ENCODE measurements at regions not wholly inside any gene's neighbourhood (a gene's known extent, or its start where the extent isn't known, plus 50 kb on each side); places are given as distances from the start of the nearest gene placed in this dataset.

DNA sequence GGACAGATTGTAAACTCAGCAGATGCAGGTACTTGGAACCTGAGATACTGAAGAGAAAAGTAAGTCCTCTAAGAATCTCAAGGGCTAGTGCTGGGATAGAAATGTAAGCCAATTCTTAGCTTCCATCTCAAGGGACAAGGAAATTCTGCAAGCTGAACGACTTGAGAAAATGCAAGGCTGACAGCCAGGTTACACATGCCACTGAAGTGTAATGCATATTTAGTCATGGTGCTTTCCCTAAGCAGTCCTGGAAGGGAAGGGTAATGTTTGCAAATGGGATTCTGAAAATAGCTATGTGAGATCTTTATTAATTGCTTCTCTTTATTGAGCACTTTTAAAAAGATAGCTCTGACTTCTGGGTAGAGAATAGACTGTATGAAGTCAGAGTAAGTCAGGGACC is 402.7 kb upstream of the SEL1L start:
- TF ChIP-seq, protein P1, sequence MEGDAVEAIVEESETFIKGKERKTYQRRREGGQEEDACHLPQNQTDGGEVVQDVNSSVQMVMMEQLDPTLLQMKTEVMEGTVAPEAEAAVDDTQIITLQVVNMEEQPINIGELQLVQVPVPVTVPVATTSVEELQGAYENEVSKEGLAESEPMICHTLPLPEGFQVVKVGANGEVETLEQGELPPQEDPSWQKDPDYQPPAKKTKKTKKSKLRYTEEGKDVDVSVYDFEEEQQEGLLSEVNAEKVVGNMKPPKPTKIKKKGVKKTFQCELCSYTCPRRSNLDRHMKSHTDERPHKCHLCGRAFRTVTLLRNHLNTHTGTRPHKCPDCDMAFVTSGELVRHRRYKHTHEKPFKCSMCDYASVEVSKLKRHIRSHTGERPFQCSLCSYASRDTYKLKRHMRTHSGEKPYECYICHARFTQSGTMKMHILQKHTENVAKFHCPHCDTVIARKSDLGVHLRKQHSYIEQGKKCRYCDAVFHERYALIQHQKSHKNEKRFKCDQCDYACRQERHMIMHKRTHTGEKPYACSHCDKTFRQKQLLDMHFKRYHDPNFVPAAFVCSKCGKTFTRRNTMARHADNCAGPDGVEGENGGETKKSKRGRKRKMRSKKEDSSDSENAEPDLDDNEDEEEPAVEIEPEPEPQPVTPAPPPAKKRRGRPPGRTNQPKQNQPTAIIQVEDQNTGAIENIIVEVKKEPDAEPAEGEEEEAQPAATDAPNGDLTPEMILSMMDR (IDR thresholded peaks at IDR 0.05; ENCODE audit: insufficient read depth, low read length), result no peak
- TF ChIP-seq, protein P2, sequence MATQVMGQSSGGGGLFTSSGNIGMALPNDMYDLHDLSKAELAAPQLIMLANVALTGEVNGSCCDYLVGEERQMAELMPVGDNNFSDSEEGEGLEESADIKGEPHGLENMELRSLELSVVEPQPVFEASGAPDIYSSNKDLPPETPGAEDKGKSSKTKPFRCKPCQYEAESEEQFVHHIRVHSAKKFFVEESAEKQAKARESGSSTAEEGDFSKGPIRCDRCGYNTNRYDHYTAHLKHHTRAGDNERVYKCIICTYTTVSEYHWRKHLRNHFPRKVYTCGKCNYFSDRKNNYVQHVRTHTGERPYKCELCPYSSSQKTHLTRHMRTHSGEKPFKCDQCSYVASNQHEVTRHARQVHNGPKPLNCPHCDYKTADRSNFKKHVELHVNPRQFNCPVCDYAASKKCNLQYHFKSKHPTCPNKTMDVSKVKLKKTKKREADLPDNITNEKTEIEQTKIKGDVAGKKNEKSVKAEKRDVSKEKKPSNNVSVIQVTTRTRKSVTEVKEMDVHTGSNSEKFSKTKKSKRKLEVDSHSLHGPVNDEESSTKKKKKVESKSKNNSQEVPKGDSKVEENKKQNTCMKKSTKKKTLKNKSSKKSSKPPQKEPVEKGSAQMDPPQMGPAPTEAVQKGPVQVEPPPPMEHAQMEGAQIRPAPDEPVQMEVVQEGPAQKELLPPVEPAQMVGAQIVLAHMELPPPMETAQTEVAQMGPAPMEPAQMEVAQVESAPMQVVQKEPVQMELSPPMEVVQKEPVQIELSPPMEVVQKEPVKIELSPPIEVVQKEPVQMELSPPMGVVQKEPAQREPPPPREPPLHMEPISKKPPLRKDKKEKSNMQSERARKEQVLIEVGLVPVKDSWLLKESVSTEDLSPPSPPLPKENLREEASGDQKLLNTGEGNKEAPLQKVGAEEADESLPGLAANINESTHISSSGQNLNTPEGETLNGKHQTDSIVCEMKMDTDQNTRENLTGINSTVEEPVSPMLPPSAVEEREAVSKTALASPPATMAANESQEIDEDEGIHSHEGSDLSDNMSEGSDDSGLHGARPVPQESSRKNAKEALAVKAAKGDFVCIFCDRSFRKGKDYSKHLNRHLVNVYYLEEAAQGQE (IDR thresholded peaks at IDR 0.05; ENCODE audit: insufficient replicate concordance, low read depth), result no peak
- TF ChIP-seq POLR2AphosphoS5 (IDR thresholded peaks at IDR 0.05; ENCODE audit: low read depth), result no peak
- TF ChIP-seq GABPA (IDR thresholded peaks at IDR 0.05; ENCODE audit: low read depth), result no peak
